ENCODE measurements at regions not wholly inside any gene's neighbourhood (a gene's known extent, or its start where the extent isn't known, plus 50 kb on each side); places are given as distances from the start of the nearest gene placed in this dataset.

GRCh38 chr5:61627531-61627930 lies 295.5 kb downstream of the ZSWIM6 start:
- H3K4me3 ChIP-seq (ENCODE audit: low read depth, low read length): no peak overlapping the region
- TF ChIP-seq, protein P1, sequence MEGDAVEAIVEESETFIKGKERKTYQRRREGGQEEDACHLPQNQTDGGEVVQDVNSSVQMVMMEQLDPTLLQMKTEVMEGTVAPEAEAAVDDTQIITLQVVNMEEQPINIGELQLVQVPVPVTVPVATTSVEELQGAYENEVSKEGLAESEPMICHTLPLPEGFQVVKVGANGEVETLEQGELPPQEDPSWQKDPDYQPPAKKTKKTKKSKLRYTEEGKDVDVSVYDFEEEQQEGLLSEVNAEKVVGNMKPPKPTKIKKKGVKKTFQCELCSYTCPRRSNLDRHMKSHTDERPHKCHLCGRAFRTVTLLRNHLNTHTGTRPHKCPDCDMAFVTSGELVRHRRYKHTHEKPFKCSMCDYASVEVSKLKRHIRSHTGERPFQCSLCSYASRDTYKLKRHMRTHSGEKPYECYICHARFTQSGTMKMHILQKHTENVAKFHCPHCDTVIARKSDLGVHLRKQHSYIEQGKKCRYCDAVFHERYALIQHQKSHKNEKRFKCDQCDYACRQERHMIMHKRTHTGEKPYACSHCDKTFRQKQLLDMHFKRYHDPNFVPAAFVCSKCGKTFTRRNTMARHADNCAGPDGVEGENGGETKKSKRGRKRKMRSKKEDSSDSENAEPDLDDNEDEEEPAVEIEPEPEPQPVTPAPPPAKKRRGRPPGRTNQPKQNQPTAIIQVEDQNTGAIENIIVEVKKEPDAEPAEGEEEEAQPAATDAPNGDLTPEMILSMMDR (IDR thresholded peaks at IDR 0.05; ENCODE audit: low read depth, low read length): no peak

GRCh38 chr5:61630908-61631307 lies 298.9 kb downstream of the ZSWIM6 start:
- no peak overlapping the region for H3K4me3 ChIP-seq (ENCODE audit: low read depth, low read length)
- TF ChIP-seq, protein P1 (IDR thresholded peaks at IDR 0.05; ENCODE audit: low read depth, low read length): no peak

DNA sequence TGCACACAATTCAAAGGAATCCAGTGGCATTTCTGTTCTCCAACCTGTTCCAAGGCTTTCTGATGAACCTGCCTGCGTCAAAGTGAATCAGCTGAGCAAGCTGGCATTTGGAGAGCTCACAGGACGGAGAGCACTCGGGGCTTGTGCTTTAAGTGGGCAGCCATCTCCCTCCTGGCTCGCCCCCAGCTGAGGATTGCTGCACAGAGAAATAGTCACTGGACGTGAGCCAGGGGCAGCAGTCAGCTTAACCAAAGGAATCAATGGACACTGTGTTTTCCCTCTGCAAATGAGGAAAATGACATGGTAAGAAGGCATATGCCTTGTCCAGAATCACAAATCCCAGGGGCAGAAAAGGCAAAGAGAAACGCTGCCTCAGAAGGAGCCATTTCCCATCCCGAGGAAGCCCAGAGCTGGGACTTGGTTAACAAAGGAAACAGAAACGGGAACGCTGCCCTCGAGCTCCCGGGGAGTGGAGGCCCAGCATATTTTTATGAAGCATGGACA lies 299.4 kb downstream of the ZSWIM6 start:
- H3K4me3 ChIP-seq (ENCODE audit: low read depth, low read length): no peak overlapping the region
- TF ChIP-seq, protein P1 (IDR thresholded peaks at IDR 0.05; ENCODE audit: low read depth, low read length): no peak

- TF ChIP-seq, protein P1 (IDR thresholded peaks at IDR 0.05; ENCODE audit: low read depth, low read length): no peak
- H3K4me3 ChIP-seq (ENCODE audit: low read depth, low read length): no peak overlapping the region
Observed at GRCh38 chr5:61632064-61632463, 300.0 kb downstream of the ZSWIM6 start.

DNA sequence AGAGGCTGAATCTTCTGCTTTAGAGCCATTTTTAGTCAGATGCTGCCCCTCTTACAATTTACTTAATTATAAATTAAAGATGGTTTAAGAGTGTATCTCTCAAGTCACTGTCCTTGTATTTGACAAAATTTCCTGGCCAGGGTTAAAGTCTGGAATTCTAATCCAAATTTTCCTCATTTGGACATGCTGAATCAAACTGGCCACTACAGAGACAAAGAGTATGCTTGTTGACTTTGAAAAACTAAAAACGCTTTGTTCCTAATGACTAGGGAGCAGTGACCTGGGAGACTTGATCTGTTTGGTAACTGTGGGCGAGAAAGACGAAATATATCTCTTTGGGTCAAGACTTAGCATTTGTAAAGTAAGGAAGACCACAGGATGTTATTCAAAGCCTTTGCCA lies 303.2 kb downstream of the ZSWIM6 start:
- H3K4me3 ChIP-seq (ENCODE audit: low read depth, low read length): no peak overlapping the region
- TF ChIP-seq, protein P1 (IDR thresholded peaks at IDR 0.05; ENCODE audit: low read depth, low read length): no peak

- TF ChIP-seq, protein P1 (IDR thresholded peaks at IDR 0.05; ENCODE audit: low read depth, low read length): no peak
- no peak overlapping the region for H3K4me3 ChIP-seq (ENCODE audit: low read depth, low read length)
Observed at GRCh38 chr5:61637566-61637965, 305.5 kb downstream of the ZSWIM6 start.

- H3K4me3 ChIP-seq (ENCODE audit: low read depth, low read length): no peak overlapping the region
Observed at GRCh38 chr5:61638476-61638875, 306.4 kb downstream of the ZSWIM6 start.

More at GRCh38 chr5:61638476-61638875, 306.4 kb downstream of the ZSWIM6 start:
- TF ChIP-seq, protein P1 (IDR thresholded peaks at IDR 0.05; ENCODE audit: low read depth, low read length): no peak

Measured in WI38 (cell line).